ENCODE measurements at regions not wholly inside any gene's neighbourhood (a gene's known extent, or its start where the extent isn't known, plus 50 kb on each side); places are given as distances from the start of the nearest gene placed in this dataset.

DNA sequence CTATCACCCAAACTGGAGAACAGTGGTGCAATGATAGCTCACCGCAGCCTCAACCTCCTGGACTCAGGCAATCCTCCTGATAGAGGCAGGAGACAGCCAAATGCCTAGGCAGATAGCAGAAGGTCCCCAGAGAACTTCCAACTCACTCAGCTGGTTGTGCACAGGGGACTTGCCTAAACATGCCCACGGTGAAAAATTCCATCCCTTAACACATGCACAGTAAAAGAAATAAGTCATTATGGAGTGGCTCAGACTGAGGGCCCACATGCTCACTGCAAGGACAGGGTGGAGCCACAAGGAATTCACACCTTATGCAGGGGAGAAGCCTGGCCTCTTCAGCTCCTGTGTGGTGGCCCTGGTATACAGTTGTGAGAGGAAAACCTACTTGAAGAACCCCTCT, 525.8 kb upstream of the ATP2B1 start:
- TF ChIP-seq GATA2 (IDR thresholded peaks at IDR 0.05; ENCODE audit: low read depth, low read length) = no peak
- TF ChIP-seq GATA3 (IDR thresholded peaks at IDR 0.05; ENCODE audit: low read depth, low read length) = no peak

Data from SH-SY5Y (cell line).